Loucy (cell line): ENCODE measurements at regions not wholly inside any gene's neighbourhood (a gene's known extent, or its start where the extent isn't known, plus 50 kb on each side); places are given as distances from the start of the nearest gene placed in this dataset.

Experiments used
- CTCF ChIP-seq: fragments of 200-600 bp; sonication (generic); conservative IDR thresholded peaks from 2 replicates; pipeline ENCODE4 v1.5.1; 2014; ENCODE audit warnings: mild to moderate bottlenecking, antibody characterized with exemption, low read length
- EZH2phosphoT487 ChIP-seq: fragments of 200-600 bp; IDR thresholded peaks from 2 replicates; pipeline ENCODE4 v1.6.1; 2018; ENCODE audit warnings: antibody characterized with exemption, mild to moderate bottlenecking, moderate library complexity, borderline replicate concordance

DNA sequence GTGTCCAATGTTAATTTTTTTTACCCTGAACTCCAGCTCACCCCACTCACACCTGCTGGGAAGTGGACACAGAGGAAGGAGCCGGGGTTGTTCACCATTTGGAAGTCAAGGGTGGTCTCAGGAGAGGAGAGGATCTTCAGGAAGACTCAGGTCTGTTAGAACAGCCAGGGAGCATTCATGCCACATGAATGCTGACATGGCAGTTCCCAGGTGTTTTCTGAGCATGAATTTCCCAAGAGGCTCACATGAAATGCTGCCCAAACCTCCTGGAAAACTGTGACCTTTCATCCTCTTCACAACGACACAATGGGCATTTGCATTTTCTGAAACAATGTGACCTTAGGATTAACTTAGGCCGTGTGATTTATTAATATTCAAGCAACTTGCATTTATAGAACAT, 2409.2 kb downstream of the TP53TG3F start:
- TF ChIP-seq CTCF (no peak), EZH2phosphoT487 (no peak)
